ENCODE measurements at regions not wholly inside any gene's neighbourhood (a gene's known extent, or its start where the extent isn't known, plus 50 kb on each side); places are given as distances from the start of the nearest gene placed in this dataset.

- TF ChIP-seq NFYB (IDR thresholded peaks at IDR 0.05; ENCODE audit: insufficient read depth, low read depth, low read length) (no peak), PBX3 (IDR thresholded peaks at IDR 0.05; ENCODE audit: insufficient replicate concordance, low read depth, low read length) (no peak), SIN3A (IDR thresholded peaks at IDR 0.05; ENCODE audit: low read depth, low read length) (no peak), ZNF384 (IDR thresholded peaks at IDR 0.05; ENCODE audit: borderline replicate concordance, low read depth, low read length) (no peak), KAT2A (conservative IDR thresholded peaks at IDR 0.05; ENCODE audit: control insufficient read depth, low read depth, low read length) (no peak), JUNB (IDR thresholded peaks at IDR 0.05) (no peak), HDAC6 (IDR thresholded peaks at IDR 0.05; ENCODE audit: unreplicated experiment) (no peak), CHD1 (IDR thresholded peaks at IDR 0.05; ENCODE audit: low read depth, low read length) (no peak), CREM (IDR thresholded peaks at IDR 0.05; ENCODE audit: low read depth) (no peak), HDGF (IDR thresholded peaks at IDR 0.05) (no peak), ZBTB11 (CRISPR knock-in tag; IDR thresholded peaks at IDR 0.05) (no peak)
- TF ChIP-seq, protein P1, sequence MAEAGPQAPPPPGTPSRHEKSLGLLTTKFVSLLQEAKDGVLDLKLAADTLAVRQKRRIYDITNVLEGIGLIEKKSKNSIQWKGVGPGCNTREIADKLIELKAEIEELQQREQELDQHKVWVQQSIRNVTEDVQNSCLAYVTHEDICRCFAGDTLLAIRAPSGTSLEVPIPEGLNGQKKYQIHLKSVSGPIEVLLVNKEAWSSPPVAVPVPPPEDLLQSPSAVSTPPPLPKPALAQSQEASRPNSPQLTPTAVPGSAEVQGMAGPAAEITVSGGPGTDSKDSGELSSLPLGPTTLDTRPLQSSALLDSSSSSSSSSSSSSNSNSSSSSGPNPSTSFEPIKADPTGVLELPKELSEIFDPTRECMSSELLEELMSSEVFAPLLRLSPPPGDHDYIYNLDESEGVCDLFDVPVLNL (IDR thresholded peaks at IDR 0.05; ENCODE audit: low read depth, low read length) = no peak
Observed at GRCh38 chr2:66966631-66967030, 430.5 kb upstream of the ETAA1 start.

Data from GM12878 (cell line).